ENCODE measurements at regions not wholly inside any gene's neighbourhood (a gene's known extent, or its start where the extent isn't known, plus 50 kb on each side); places are given as distances from the start of the nearest gene placed in this dataset.

DNA sequence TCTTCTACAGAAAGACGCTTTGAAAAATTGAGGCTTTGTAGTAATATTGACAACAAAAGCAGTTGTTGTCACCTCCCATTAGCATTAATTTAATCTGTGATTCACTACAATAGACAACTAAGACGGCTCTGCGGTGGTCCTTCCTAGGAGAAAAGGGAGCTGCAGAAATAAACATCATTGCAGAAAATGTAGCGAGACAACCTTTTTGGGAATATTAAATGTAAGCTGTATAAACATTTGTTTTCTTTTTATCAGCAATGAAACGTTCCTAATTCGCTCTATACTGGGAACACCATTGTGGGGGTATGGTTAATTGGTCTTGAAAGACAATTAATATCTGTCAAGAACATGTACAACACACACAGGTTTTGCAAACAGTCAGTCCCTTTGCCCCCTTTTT is 583.3 kb upstream of the TENM3 start:
- H3K36me3 ChIP-seq: no peaks in the 10 kb centered on the region

DNA sequence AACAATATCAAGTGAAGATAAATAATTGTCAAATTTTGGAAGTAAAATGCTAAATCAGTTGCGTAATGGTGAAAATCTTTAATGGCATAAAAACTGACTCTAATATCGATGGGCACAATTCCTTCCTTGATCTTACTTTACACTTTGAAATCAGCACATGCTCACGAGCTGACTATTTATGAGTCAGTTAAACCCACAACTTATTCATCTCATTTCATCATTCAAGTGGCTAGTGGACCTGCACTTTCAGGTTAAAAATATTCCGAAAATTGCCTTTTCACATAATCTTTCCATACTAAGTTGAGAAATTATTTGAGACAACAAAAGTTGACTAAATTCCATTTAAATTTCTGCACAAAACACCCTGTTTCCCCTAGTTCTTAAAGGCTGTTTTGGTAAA is 582.1 kb upstream of the TENM3 start:
- no peak overlapping the region for H3K4me3 ChIP-seq (ENCODE audit: low read depth, low read length)
- TF ChIP-seq, protein P1, sequence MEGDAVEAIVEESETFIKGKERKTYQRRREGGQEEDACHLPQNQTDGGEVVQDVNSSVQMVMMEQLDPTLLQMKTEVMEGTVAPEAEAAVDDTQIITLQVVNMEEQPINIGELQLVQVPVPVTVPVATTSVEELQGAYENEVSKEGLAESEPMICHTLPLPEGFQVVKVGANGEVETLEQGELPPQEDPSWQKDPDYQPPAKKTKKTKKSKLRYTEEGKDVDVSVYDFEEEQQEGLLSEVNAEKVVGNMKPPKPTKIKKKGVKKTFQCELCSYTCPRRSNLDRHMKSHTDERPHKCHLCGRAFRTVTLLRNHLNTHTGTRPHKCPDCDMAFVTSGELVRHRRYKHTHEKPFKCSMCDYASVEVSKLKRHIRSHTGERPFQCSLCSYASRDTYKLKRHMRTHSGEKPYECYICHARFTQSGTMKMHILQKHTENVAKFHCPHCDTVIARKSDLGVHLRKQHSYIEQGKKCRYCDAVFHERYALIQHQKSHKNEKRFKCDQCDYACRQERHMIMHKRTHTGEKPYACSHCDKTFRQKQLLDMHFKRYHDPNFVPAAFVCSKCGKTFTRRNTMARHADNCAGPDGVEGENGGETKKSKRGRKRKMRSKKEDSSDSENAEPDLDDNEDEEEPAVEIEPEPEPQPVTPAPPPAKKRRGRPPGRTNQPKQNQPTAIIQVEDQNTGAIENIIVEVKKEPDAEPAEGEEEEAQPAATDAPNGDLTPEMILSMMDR (IDR thresholded peaks at IDR 0.05; ENCODE audit: low read depth, low read length): no peak
- DNase-seq: no peak
- no peaks in the 10 kb centered on the region for H3K36me3 ChIP-seq
- H3K9me3 ChIP-seq (ENCODE audit: severe bottlenecking): no peaks in the 10 kb centered on the region
- peaks cover 6% of the 10 kb centered on the region for H3K27me3 ChIP-seq (ENCODE audit: insufficient read depth, low read depth, severe bottlenecking)
- H3K27ac ChIP-seq: no peak overlapping the region

More for the DNA sequence above, 583.3 kb upstream of the TENM3 start:
- DNase-seq: no peak
- Histone ChIP-seq H3K27ac (no peak overlapping the region), H3K4me3 (ENCODE audit: low read depth, low read length) (no peak overlapping the region), H3K27me3 (ENCODE audit: insufficient read depth, low read depth, severe bottlenecking) (peaks cover 10% of the 10 kb centered on the region), H3K9me3 (ENCODE audit: severe bottlenecking) (no peaks in the 10 kb centered on the region)
- TF ChIP-seq, protein P1 (IDR thresholded peaks at IDR 0.05; ENCODE audit: low read depth, low read length): no peak

DNA sequence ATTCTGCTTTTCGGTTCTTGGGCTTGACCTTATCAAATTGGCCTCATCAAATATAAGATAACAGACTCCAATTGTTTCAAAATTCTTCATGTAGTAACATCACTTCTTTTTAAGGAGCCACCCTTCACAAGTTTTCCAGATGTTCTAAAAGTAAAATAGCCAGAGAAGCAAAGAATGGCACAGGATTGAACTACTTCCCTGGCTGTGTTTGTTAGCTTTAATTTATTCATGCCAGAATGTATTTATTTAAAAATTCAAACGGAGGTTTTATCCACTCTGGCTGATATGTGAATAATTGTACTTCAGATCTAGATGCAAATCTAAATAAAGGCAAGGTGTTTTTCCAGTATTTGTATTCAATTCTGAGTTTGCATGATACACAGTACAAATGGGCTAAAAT is 581.3 kb upstream of the TENM3 start:
- TF ChIP-seq, protein P1 (IDR thresholded peaks at IDR 0.05; ENCODE audit: low read depth, low read length): no peak
- Histone ChIP-seq H3K4me3 (ENCODE audit: low read depth, low read length) (no peak overlapping the region), H3K27ac (no peak overlapping the region), H3K27me3 (ENCODE audit: insufficient read depth, low read depth, severe bottlenecking) (peaks cover 8% of the 10 kb centered on the region), H3K36me3 (no peaks in the 10 kb centered on the region), H3K9me3 (ENCODE audit: severe bottlenecking) (no peaks in the 10 kb centered on the region)
- no peak for DNase-seq

DNA sequence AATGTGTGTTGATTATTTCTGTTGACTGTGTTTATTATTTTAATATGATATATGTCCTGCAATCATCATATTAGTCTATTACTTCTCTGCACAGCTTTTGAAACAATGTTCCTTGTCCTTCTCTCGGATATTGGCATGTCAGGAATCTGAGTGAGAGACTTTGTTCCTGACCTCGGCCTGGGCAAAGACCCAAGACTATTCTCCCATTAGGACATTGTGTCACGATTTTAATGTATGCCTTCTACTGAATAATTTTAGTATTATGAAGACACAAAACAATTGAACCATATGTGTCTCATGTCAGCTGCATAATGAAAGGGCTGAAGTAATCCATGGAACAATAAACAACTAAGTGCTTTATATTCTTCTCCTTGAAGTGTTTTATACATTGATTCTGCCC is 580.8 kb upstream of the TENM3 start:
- Histone ChIP-seq H3K36me3 (no peaks in the 10 kb centered on the region), H3K27ac (no peak overlapping the region), H3K4me3 (ENCODE audit: low read depth, low read length) (no peak overlapping the region), H3K9me3 (ENCODE audit: severe bottlenecking) (no peaks in the 10 kb centered on the region), H3K27me3 (ENCODE audit: insufficient read depth, low read depth, severe bottlenecking) (peaks cover 8% of the 10 kb centered on the region)
- no peak for DNase-seq
- TF ChIP-seq, protein P1 (IDR thresholded peaks at IDR 0.05; ENCODE audit: low read depth, low read length): no peak

DNA sequence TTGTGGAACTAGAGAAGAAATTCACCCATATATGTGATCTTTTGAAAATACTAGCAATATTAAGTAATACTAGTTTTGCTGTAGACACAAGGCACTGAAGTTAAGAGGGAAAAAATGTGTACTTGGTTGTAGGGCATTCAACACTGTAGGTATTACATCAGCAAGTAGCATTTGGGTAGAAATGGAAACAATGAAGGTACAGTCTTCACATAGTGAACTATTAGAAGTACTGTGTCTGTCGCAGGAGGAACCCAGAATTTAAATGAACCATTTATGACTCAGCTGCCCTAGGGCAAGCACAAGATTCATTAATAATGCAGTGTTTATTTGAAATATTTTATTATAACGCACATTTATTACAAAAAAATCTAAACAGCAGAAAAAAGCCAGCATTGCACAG is 572.7 kb upstream of the TENM3 start:
- H3K9me3 ChIP-seq (ENCODE audit: severe bottlenecking): no peaks in the 10 kb centered on the region
- H3K27ac ChIP-seq: no peak overlapping the region
- H3K27me3 ChIP-seq (ENCODE audit: insufficient read depth, low read depth, severe bottlenecking): peaks cover 18% of the 10 kb centered on the region
- H3K4me3 ChIP-seq (ENCODE audit: low read depth, low read length): no peak overlapping the region
- TF ChIP-seq, protein P1 (IDR thresholded peaks at IDR 0.05; ENCODE audit: low read depth, low read length): no peak
- DNase-seq: no peak
- no peaks in the 10 kb centered on the region for H3K36me3 ChIP-seq

DNA sequence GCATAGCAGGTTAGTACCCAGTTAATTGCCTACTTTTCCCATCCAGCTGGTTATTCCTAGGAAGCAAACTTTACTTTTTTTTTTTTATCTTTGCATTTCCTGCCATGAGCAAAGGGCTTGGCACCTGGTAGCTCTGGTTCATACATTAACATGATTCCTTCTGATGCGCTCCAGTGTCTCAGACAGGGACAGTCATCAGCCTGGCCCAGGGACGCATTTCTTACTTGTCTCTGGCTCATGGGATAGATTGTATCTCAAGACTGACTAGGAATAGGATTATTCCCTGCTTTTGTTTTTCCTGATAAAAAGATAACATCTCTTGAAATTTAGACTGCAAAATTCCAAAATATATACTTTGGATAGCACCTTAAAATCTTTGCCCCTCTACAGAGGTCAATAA is 571.5 kb upstream of the TENM3 start:
- Histone ChIP-seq H3K36me3 (no peaks in the 10 kb centered on the region), H3K27ac (no peak overlapping the region), H3K9me3 (ENCODE audit: severe bottlenecking) (no peaks in the 10 kb centered on the region), H3K4me3 (ENCODE audit: low read depth, low read length) (no peak overlapping the region), H3K27me3 (ENCODE audit: insufficient read depth, low read depth, severe bottlenecking) (peaks cover 18% of the 10 kb centered on the region)
- DNase-seq: no peak
- TF ChIP-seq, protein P1 (IDR thresholded peaks at IDR 0.05; ENCODE audit: low read depth, low read length): no peak
